ENCODE measurements at regions not wholly inside any gene's neighbourhood (a gene's known extent, or its start where the extent isn't known, plus 50 kb on each side); places are given as distances from the start of the nearest gene placed in this dataset.

- TF ChIP-seq NR3C1 (CRISPR knock-in tag; conservative IDR thresholded peaks at IDR 0.05; ENCODE audit: low read depth) (no peak), ELF4 (CRISPR knock-in tag; IDR thresholded peaks at IDR 0.05; ENCODE audit: low read depth) (no peak), RORB (CRISPR knock-in tag; IDR thresholded peaks at IDR 0.05) (no peak)
- TF ChIP-seq, protein P1, sequence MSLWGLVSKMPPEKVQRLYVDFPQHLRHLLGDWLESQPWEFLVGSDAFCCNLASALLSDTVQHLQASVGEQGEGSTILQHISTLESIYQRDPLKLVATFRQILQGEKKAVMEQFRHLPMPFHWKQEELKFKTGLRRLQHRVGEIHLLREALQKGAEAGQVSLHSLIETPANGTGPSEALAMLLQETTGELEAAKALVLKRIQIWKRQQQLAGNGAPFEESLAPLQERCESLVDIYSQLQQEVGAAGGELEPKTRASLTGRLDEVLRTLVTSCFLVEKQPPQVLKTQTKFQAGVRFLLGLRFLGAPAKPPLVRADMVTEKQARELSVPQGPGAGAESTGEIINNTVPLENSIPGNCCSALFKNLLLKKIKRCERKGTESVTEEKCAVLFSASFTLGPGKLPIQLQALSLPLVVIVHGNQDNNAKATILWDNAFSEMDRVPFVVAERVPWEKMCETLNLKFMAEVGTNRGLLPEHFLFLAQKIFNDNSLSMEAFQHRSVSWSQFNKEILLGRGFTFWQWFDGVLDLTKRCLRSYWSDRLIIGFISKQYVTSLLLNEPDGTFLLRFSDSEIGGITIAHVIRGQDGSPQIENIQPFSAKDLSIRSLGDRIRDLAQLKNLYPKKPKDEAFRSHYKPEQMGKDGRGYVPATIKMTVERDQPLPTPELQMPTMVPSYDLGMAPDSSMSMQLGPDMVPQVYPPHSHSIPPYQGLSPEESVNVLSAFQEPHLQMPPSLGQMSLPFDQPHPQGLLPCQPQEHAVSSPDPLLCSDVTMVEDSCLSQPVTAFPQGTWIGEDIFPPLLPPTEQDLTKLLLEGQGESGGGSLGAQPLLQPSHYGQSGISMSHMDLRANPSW (CRISPR knock-in tag; conservative IDR thresholded peaks at IDR 0.05; ENCODE audit: low read depth): no peak
Observed at GRCh38 chr16:9383281-9383680, 291.8 kb downstream of the HAPSTR1 start (continued).

GRCh38 chr16:9384141-9384540 is 292.7 kb downstream of the HAPSTR1 start:
- CTCF ChIA-PET: interaction anchor here (1.2 kb wide), 1 partner anchor 15 kb away, joined by 3 read pairs; no protein-coding TSS in a partner anchor
- no peaks in the 10 kb centered on the region for H3K27me3 Mint-ChIP-seq (ENCODE audit: low read depth)
- no peak overlapping the region for H3K27ac Mint-ChIP-seq
- H3K4me3 Mint-ChIP-seq: no peak overlapping the region
- POLR2A ChIA-PET: no interaction called here
- H3K4me1 Mint-ChIP-seq: no peaks in the 10 kb centered on the region
- peaks cover 12% of the 10 kb centered on the region for H3K36me3 Mint-ChIP-seq
- H3K9me3 Mint-ChIP-seq: peaks cover 34% of the 10 kb centered on the region
- DNase-seq (ENCODE audit: low spot score) (no peak), ATAC-seq (no peak)
- no peak for TF ChIP-seq TCF7 (CRISPR knock-in tag; IDR thresholded peaks at IDR 0.05; ENCODE audit: low read depth)
- TF ChIP-seq TEAD1 (CRISPR knock-in tag; IDR thresholded peaks at IDR 0.05): no peak
- TF ChIP-seq, protein P2, sequence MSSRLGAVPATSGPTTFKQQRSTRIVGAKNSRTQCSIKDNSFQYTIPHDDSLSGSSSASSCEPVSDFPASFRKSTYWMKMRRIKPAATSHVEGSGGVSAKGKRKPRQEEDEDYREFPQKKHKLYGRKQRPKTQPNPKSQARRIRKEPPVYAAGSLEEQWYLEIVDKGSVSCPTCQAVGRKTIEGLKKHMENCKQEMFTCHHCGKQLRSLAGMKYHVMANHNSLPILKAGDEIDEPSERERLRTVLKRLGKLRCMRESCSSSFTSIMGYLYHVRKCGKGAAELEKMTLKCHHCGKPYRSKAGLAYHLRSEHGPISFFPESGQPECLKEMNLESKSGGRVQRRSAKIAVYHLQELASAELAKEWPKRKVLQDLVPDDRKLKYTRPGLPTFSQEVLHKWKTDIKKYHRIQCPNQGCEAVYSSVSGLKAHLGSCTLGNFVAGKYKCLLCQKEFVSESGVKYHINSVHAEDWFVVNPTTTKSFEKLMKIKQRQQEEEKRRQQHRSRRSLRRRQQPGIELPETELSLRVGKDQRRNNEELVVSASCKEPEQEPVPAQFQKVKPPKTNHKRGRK (CRISPR knock-in tag; IDR thresholded peaks at IDR 0.05; ENCODE audit: borderline replicate concordance): no peak
- TF ChIP-seq, protein P3, sequence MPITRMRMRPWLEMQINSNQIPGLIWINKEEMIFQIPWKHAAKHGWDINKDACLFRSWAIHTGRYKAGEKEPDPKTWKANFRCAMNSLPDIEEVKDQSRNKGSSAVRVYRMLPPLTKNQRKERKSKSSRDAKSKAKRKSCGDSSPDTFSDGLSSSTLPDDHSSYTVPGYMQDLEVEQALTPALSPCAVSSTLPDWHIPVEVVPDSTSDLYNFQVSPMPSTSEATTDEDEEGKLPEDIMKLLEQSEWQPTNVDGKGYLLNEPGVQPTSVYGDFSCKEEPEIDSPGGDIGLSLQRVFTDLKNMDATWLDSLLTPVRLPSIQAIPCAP (CRISPR knock-in tag; IDR thresholded peaks at IDR 0.05): no peak
- TF ChIP-seq ZSCAN18 (CRISPR knock-in tag; IDR thresholded peaks at IDR 0.05): no peak
- TF ChIP-seq PRRX2 (CRISPR knock-in tag; IDR thresholded peaks at IDR 0.05): no peak
- no peak for TF ChIP-seq ZNF423 (CRISPR knock-in tag; IDR thresholded peaks at IDR 0.05)
- no peak for TF ChIP-seq CDX4 (CRISPR knock-in tag; IDR thresholded peaks at IDR 0.05; ENCODE audit: borderline replicate concordance)
- no peak for TF ChIP-seq ZBTB21 (CRISPR knock-in tag; IDR thresholded peaks at IDR 0.05; ENCODE audit: borderline replicate concordance)
- TF ChIP-seq, protein P4, sequence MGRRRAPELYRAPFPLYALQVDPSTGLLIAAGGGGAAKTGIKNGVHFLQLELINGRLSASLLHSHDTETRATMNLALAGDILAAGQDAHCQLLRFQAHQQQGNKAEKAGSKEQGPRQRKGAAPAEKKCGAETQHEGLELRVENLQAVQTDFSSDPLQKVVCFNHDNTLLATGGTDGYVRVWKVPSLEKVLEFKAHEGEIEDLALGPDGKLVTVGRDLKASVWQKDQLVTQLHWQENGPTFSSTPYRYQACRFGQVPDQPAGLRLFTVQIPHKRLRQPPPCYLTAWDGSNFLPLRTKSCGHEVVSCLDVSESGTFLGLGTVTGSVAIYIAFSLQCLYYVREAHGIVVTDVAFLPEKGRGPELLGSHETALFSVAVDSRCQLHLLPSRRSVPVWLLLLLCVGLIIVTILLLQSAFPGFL (CRISPR knock-in tag; IDR thresholded peaks at IDR 0.05; ENCODE audit: borderline replicate concordance): no peak
- TF ChIP-seq HMGA2 (CRISPR knock-in tag; IDR thresholded peaks at IDR 0.05): no peak
- TF ChIP-seq GTF2I (CRISPR knock-in tag; conservative IDR thresholded peaks at IDR 0.05): no peak
- TF ChIP-seq ELF4 (CRISPR knock-in tag; IDR thresholded peaks at IDR 0.05; ENCODE audit: low read depth): no peak
- no peak for TF ChIP-seq EMX1 (CRISPR knock-in tag; IDR thresholded peaks at IDR 0.05)

All from WTC11 (cell line).